Skin of body (tissue), 1 donor: ENCODE measurements at regions not wholly inside any gene's neighbourhood (a gene's known extent, or its start where the extent isn't known, plus 50 kb on each side); places are given as distances from the start of the nearest gene placed in this dataset.
"Not testable (repeated sequence)": the region's sequence is repeated elsewhere in the genome, so short reads cannot be mapped to it uniquely, and the experiment has no call there.

Experiments
- DNase-seq: peaks from one replicate; lab custom pipeline; 2025; lab: John Stamatoyannopoulos, UW

- no peak for DNase-seq
Measured at GRCh38 chr10:55929291-55929690, 431.8 kb downstream of the ZWINT start.

GRCh38 chr10:55899472-55900147, 461.4 kb downstream of the ZWINT start:
- not testable (repeated sequence) for DNase-seq

DNA sequence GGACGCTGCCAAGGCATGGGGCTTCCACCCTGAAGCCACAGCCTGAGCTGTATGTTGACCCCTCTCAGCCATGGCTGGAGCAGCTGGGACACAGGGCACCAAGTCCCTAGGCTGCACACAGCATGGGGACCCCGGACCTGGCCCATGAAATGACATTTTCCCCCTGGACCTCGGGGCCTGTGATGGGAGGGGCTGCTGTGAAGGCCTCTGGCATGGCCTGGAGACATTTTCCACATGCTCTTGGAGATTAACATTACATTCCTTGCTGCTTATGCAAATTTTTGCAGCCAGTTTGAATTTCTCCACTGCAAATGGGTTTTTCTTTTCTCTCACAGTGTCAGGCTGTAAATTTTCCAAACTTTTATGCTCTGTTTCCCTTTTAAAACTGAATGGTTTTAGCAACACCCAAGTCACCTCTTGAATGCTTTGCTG, 463.6 kb downstream of the ZWINT start:
- DNase-seq: no peak

- no peak for DNase-seq
Measured at GRCh38 chr10:55892276-55892675, 468.8 kb downstream of the ZWINT start.

GRCh38 chr10:55881588-55881987, 479.5 kb downstream of the ZWINT start:
- no peak for DNase-seq

DNA sequence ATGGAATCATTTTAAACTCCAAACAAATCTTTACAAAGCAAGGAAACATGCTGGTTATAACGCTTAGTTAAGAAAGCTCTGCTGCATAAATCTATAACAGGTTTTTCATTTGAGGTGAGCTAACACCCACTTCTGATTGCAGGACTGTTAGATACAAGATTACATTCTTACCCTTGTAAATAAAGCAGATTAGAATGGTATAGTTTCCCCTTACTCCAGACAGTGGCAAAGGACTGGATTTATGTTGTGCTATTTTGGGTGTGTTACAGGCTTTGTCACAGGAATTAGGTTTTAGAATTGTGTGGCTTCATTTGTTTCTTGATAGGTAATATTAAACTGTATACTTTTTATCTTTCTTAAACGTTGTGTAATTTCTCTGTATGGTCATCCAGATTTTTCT, 487.6 kb downstream of the ZWINT start:
- no peak for DNase-seq

- DNase-seq: no peak
Measured at GRCh38 chr10:55870186-55870585, 490.9 kb downstream of the ZWINT start.

DNA sequence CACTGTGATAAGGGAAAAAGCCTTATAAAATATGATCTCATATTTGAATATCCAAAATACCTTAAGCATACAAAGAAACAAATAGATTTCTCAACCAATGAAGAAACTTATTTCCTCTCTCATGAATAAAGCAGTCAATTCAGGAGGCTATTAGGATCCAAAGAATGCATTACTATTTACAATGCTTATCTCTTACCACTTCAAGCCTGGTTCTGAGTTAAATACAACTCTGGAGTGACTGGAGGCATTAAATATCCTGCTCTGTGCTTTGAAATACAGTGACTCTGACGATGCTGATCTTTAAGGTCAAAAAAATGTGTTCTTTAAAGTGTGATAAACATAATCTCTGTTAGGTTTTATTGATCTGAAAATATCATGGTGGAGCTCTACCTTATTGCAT, 493.2 kb downstream of the ZWINT start:
- DNase-seq: no peak

- no peak for DNase-seq
Measured at GRCh38 chr10:55858730-55859129, 502.3 kb downstream of the ZWINT start.

- DNase-seq: no peak
Measured at GRCh38 chr10:55852900-55853299, 508.2 kb downstream of the ZWINT start.

GRCh38 chr10:55837273-55837672, 523.8 kb downstream of the ZWINT start:
- DNase-seq: no peak

- no peak for DNase-seq
Measured at GRCh38 chr10:55822096-55822495, 539.0 kb downstream of the ZWINT start.

GRCh38 chr10:55820478-55820877, 540.6 kb downstream of the ZWINT start:
- no peak for DNase-seq

DNA sequence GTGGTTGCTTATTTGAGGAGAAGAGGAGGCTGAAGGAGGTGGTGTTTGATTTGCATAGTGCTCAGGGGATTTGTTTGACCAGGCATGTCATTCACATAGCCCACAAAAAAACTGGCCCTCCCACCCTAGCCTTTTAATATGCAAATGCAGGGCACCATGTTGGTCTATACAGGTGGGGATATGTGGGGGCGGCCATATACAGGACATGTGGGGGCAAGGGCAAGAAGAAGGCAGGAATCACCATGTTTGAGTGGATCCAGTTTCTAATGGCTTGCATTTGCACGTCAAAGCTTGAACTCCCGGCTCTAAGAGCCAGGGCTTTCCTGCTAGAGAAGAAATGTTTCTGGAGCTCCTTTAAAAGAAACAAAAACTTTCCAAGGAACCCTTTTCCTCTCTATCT, 541.0 kb downstream of the ZWINT start:
- no peak for DNase-seq

DNA sequence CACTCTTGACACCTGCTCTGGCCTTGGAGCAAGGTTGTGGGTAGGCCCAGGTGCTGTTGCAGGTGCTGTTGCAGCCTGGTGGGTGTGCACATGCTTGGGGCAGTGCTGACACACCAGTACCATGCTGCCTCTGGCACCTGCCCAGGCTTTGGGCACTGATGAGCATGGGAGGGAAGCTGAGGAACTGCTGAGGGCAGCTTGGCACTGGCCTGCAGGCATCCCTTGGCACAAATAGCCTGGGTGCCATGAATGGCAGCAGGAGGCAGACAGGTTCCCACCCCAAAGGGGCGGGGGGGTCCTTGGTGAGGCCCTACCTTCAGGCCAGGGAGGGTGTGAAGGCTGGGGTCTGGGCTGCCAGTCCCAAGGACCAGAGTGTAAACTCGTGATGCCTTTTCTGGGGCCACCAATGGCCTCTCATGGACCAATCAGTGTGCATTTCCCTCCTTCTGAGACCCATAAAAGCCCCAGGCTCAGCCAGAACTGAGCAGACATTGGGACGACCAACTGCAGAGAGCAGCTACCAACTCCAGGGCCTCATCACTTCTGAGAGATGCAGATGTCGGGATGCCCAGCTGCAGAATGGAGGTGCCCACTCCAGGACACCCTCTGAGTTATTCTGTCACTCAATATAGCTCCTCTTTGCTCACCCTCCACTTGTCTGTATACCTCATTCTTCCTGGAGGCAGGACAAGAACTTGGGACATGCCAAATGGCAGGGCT, 547.4 kb downstream of the ZWINT start:
- DNase-seq: no peak

DNA sequence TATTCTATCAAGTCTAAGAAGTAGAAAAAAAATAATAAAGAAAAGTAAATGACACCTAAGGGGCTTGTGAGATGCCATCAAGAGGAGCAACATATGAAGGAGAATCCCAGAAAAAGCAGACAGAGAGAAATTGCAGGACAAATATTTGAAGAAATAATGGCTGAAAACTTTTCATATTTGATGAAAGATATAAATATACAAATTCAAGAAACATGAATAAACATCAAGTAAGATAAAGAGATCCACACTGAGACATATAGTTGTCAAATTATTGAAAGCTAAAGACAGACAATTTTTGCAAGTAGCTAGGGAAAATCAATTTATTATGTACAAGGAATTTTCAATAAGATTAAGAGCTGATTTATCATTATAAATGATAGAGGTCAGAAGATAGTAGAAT, 558.0 kb downstream of the ZWINT start:
- DNase-seq: no peak

DNA sequence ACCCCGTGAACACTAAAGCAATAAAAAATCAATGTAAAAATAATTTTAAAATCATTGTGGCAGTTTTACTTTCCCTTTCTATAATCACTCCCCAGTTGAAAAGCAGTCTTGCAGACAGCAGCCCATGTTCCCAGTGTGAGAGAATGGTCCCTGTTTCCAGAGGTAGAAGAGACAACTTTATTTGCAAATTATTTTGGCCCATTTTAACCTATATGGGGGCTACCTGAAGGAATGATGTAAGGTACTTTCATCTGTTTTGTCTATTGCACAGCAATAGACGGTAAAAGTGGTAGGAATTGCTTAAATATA, 559.8 kb downstream of the ZWINT start:
- DNase-seq: no peak

DNA sequence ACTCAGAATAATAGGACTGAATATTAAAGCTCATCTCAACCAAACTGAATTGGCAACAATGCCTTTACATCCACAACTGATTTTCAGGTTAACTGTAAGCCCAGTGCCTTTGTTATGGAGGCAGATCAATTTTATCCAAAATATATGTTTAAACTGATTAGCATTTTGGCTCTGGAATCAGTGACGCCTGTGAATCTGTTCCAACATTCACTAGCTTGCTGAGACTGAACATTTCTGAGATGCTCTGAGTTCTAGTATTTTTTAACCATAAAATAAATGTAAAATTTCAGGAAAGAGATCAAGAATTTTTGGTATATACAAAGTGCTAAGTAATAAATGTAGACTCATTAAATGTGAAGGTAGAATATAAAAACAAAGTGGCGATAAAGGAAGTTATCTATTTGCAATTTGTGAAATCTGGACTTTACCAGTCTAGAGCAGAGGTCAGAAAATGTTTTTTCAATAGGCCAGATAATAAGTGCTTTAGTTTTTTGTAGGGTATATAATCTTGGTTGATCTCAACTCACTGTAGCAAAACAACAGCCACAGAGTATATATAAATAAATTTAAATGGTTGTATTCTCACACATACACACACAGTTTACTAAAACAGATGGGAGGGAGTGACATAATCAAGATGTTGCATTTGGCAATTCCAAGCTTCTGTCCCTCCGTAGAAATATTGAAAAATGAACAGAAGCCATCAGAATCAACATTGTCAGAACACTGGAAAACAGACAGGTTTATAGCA, 560.3 kb downstream of the ZWINT start:
- DNase-seq: no peak

DNA sequence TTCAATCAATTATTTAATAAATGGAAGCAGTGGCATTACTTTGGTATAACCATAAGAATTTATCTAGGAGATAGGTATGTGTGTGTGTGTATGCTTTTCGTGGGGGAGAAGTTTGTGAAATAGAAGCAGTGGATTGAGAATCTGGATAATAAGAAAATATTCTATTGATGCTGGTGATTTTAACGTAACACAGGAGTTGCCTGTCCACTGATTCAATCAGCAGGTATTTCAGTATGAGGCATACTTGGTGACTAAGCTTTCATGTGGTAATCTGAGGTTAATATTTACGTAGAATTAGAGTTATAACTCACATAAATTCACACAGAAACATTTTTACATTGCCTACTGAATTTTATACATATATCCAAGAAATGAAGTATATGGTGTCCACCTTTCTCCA, 568.0 kb downstream of the ZWINT start:
- DNase-seq: no peak

DNA sequence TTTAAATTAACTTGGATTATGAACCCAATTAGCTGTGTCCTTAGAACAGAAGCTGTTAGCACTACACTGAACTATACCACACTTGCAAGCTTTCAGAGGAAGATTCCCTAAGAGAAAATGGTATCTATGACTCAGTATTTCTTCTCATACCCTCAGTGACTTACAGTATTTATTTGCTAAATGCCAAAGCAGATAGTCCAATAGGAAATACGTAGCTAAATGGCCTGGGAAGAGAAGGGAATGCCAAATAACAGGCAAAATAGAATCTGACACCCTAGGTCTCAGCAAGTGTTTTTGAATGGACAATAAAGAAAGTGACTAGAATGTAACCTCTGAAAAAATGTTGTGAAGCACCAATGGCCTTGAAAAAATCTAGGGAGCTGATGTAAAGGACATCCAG, 570.8 kb downstream of the ZWINT start:
- DNase-seq: not testable (repeated sequence)

- no peak for DNase-seq
Measured at GRCh38 chr10:55786461-55787050, 574.5 kb downstream of the ZWINT start.

- DNase-seq: no peak
Measured at GRCh38 chr10:55782181-55782580, 578.9 kb downstream of the ZWINT start.
